GM12878 (cell line): ENCODE measurements at regions not wholly inside any gene's neighbourhood (a gene's known extent, or its start where the extent isn't known, plus 50 kb on each side); places are given as distances from the start of the nearest gene placed in this dataset.

Source experiments
- ATAC-seq: fragments of 200-7000 bp; cut with Tn5 transposase; 3 replicates; pipeline ENCODE4 v1.9.1; 2020; ENCODE audit warnings: mild to moderate bottlenecking, moderate library complexity
- BruUV-seq: library from RNA; stranded (reverse); fragments of 400-500 nt; replicated peaks from 2 replicates; lab custom pipeline; 2021; lab: Mats Ljungman, UMichigan
- CTCF ChIA-PET: fragments of 300-600 bp; sonication (Branson Sonifier 250); formaldehyde crosslinking; extraction: SDS; loops from one replicate; lab custom pipeline; 2021; ENCODE audit warnings: inconsistent platforms; lab: Yijun Ruan, JAX
- POLR2A ChIA-PET: fragments of 350-600 bp; formaldehyde crosslinking; extraction: SDS; loops from one replicate; lab custom pipeline; 2021; ENCODE audit warnings: inconsistent platforms; lab: Charles Lee
- RAD21 ChIA-PET: fragments of 300-600 bp; sonication (Branson Sonifier 250); formaldehyde crosslinking; loops from one replicate; lab custom pipeline; 2023; ENCODE audit warnings: antibody characterized with exemption; ENCODE audit not compliant: unreplicated experiment; lab: Charles Lee
- SMC1A ChIA-PET: fragments of 300-600 bp; sonication (Branson Sonifier 250); formaldehyde crosslinking; loops from one replicate; lab custom pipeline; 2023; ENCODE audit not compliant: unreplicated experiment, uncharacterized antibody; lab: Charles Lee
- DNase-seq: peaks from one replicate; pipeline ENCODE4 v3.0.0-alpha.2; 2011; ENCODE audit warnings: low read depth, low spot score
- FAIRE-seq: peaks from 3 replicates; lab custom pipeline; 2011; peaks lifted over from hg19 to GRCh38; lab: Jason Lieb, UNC
- H2AFZ ChIP-seq: 2 replicates; pipeline ENCODE4 v1.6.0; 2011; ENCODE audit warnings: low read depth, low read length, control low read depth; ENCODE audit not compliant: control insufficient read depth
- H3K27ac ChIP-seq: 2 replicates; pipeline ENCODE4 v1.5.1; 2011; ENCODE audit warnings: control low read depth; ENCODE audit not compliant: control insufficient read depth, insufficient read depth
- H3K27me3 ChIP-seq, 2 experiments: replicated peaks in 1 of 2; 2 replicates each; pipeline versions ENCODE4 v1.6.0 to v1.6.1; 2011; ENCODE audit warnings: low read length in 1 of 2; ENCODE audit not compliant: control insufficient read depth in 2 of 2, insufficient read depth in 2 of 2
- H3K36me3 ChIP-seq, 2 experiments: 2 replicates each; pipeline ENCODE4 v1.5.1; 2011; ENCODE audit warnings: low read length in 1 of 2; ENCODE audit not compliant: control insufficient read depth in 2 of 2, insufficient read depth in 2 of 2
- H3K4me1 ChIP-seq: 2 replicates; pipeline ENCODE4 v1.6.1; 2011; ENCODE audit warnings: mild to moderate bottlenecking, low read length, moderate library complexity, mixed read lengths; ENCODE audit not compliant: control insufficient read depth, insufficient read depth
- H3K4me2 ChIP-seq: 2 replicates; pipeline ENCODE4 v1.6.0; 2011; ENCODE audit warnings: control low read depth; ENCODE audit not compliant: control insufficient read depth, insufficient read depth
- H3K4me3 ChIP-seq: fragments of 200-600 bp; sonication (generic); 2 replicates; pipeline ENCODE4 v1.5.1; 2016
- H3K79me2 ChIP-seq: 2 replicates; pipeline ENCODE4 v1.6.0; 2011; ENCODE audit warnings: low read length; ENCODE audit not compliant: control insufficient read depth, insufficient read depth
- H3K9ac ChIP-seq: 2 replicates; pipeline ENCODE4 v1.8.0; 2011; ENCODE audit warnings: low read length, control low read depth, mixed read lengths; ENCODE audit not compliant: control insufficient read depth, insufficient read depth
- H3K9me3 ChIP-seq: replicated peaks from 3 replicates; pipeline ENCODE4 v1.5.1; 2011; ENCODE audit warnings: mild to moderate bottlenecking, low read length; ENCODE audit not compliant: control insufficient read depth, insufficient read depth
- H4K20me1 ChIP-seq: 2 replicates; pipeline ENCODE4 v1.6.0; 2011; ENCODE audit not compliant: control insufficient read depth, insufficient read depth
- POLR2A ChIP-seq: IDR thresholded peaks from 2 replicates; pipeline ENCODE4 v1.6.1; 2011; ENCODE audit warnings: low read depth, mild to moderate bottlenecking, low read length
- WGBS: methylation state at CpG from one replicate; pipeline ENCODE4 v1.1.6; 2016; ENCODE audit warnings: low lambda C conversion rate; ENCODE audit not compliant: insufficient replicate concordance, insufficient coverage; ENCODE audit errors: missing lambda C conversion rate; 5-methylcytosine and 5-hydroxymethylcytosine counted together
- in situ Hi-C: fragments of 300-500 bp; cut with MboI; formaldehyde crosslinking; loops from 9 replicates; pipeline ENCODE4 v1.14.3; 2018; ENCODE audit warnings: mixed read lengths
- intact Hi-C: fragments of 100-400 bp; cut with micrococcal nuclease; formaldehyde crosslinking; loops from one replicate; pipeline ENCODE4 v1.14.2; 2022; ENCODE audit not compliant: unreplicated experiment
- TF ChIP-seq, protein P1 (sequence below): fragments of 450-650 bp; formaldehyde crosslinking; IDR thresholded peaks from 2 replicates; pipeline ENCODE4 v1.4.0; 2022; ENCODE audit warnings: mild to moderate bottlenecking, moderate library complexity
- TF ChIP-seq, protein P2 (sequence below): IDR thresholded peaks from 2 replicates; pipeline ENCODE4 v1.6.1; 2012; ENCODE audit warnings: improper control_type of control experiment, low read depth, low read length; ENCODE audit not compliant: insufficient replicate concordance
- TF ChIP-seq, protein P3 (sequence below): fragments of 450-650 bp; IDR thresholded peaks from 2 replicates; pipeline ENCODE4 v1.6.1; 2016; ENCODE audit warnings: mild to moderate bottlenecking, moderate library complexity, borderline replicate concordance
- TF ChIP-seq, protein P4 (sequence below): fragments of 450-650 bp; conservative IDR thresholded peaks from 2 replicates; pipeline ENCODE4 v1.6.1; 2017; ENCODE audit warnings: mild to moderate bottlenecking, moderate library complexity

DNA sequence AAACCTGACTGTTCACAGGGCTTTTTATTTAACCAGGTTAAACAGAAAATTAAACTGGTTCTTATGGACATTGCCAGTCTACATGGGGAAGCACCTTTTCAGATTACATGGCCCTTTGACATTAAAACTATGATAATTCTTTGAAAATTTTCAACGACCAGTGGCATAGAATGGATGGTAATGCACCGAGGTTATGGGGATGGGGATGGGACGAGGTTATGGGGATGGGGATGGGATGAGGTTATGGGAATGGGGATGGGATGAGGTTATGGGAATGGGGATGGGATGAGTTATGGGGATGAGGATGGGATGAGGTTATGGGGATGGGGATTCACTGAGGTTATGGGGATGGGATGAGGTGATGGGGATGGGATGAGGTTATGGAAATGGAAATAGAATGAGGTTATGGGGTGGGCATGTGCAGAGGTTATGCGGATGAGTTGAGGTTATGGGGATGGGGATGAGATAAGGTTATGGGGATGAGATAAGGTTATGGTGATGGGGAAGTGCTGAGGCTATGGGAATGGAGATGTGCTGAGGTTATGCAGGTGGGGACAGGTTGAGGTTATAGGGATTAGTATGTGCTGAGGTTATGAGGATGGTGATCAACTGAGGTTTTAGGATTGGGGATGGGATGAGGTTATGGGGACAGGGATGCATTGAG, 541.9 kb downstream of the CDH26 start (continued):
- TF ChIP-seq, protein P1, sequence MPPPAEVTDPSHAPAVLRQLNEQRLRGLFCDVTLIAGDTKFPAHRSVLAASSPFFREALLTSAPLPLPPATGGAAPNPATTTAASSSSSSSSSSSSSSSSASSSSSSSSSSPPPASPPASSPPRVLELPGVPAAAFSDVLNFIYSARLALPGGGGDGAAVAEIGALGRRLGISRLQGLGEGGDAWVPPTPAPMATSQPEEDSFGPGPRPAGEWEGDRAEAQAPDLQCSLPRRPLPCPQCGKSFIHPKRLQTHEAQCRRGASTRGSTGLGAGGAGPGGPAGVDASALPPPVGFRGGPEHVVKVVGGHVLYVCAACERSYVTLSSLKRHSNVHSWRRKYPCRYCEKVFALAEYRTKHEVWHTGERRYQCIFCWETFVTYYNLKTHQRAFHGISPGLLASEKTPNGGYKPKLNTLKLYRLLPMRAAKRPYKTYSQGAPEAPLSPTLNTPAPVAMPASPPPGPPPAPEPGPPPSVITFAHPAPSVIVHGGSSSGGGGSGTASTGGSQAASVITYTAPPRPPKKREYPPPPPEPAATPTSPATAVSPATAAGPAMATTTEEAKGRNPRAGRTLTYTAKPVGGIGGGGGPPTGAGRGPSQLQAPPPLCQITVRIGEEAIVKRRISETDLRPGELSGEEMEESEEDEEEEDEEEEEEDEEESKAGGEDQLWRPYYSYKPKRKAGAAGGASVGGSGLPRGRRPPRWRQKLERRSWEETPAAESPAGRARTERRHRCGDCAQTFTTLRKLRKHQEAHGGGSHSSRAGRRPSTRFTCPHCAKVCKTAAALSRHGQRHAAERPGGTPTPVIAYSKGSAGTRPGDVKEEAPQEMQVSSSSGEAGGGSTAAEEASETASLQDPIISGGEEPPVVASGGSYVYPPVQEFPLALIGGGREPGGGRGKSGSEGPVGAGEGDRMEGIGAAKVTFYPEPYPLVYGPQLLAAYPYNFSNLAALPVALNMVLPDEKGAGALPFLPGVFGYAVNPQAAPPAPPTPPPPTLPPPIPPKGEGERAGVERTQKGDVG (CRISPR knock-in tag), result no peak
- no peak for TF ChIP-seq POLR2A

DNA sequence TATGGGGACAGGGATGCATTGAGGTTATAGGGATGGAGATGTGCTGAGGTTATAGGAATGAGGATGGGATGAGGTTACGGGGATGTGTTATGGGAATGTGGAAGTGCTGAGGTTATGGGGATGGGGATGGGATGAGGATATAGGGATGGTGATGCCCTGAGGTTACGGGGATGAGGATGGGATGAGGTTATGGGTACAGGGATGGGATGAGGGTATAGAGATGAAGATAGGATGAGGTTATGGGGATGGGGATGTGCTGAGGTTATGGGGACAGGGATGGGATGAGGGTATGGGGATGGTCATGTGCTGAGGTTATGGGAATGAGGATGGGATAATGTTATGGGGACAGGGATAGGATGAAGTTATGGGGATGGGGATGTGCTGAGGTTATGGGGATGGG, 542.8 kb downstream of the CDH26 start:
- H3K27me3 ChIP-seq, result no peaks in the 10 kb centered on the region
- TF ChIP-seq, protein P2, sequence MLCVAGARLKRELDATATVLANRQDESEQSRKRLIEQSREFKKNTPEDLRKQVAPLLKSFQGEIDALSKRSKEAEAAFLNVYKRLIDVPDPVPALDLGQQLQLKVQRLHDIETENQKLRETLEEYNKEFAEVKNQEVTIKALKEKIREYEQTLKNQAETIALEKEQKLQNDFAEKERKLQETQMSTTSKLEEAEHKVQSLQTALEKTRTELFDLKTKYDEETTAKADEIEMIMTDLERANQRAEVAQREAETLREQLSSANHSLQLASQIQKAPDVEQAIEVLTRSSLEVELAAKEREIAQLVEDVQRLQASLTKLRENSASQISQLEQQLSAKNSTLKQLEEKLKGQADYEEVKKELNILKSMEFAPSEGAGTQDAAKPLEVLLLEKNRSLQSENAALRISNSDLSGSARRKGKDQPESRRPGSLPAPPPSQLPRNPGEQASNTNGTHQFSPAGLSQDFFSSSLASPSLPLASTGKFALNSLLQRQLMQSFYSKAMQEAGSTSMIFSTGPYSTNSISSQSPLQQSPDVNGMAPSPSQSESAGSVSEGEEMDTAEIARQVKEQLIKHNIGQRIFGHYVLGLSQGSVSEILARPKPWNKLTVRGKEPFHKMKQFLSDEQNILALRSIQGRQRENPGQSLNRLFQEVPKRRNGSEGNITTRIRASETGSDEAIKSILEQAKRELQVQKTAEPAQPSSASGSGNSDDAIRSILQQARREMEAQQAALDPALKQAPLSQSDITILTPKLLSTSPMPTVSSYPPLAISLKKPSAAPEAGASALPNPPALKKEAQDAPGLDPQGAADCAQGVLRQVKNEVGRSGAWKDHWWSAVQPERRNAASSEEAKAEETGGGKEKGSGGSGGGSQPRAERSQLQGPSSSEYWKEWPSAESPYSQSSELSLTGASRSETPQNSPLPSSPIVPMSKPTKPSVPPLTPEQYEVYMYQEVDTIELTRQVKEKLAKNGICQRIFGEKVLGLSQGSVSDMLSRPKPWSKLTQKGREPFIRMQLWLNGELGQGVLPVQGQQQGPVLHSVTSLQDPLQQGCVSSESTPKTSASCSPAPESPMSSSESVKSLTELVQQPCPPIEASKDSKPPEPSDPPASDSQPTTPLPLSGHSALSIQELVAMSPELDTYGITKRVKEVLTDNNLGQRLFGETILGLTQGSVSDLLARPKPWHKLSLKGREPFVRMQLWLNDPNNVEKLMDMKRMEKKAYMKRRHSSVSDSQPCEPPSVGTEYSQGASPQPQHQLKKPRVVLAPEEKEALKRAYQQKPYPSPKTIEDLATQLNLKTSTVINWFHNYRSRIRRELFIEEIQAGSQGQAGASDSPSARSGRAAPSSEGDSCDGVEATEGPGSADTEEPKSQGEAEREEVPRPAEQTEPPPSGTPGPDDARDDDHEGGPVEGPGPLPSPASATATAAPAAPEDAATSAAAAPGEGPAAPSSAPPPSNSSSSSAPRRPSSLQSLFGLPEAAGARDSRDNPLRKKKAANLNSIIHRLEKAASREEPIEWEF, result no peak
- TF ChIP-seq, protein P3, sequence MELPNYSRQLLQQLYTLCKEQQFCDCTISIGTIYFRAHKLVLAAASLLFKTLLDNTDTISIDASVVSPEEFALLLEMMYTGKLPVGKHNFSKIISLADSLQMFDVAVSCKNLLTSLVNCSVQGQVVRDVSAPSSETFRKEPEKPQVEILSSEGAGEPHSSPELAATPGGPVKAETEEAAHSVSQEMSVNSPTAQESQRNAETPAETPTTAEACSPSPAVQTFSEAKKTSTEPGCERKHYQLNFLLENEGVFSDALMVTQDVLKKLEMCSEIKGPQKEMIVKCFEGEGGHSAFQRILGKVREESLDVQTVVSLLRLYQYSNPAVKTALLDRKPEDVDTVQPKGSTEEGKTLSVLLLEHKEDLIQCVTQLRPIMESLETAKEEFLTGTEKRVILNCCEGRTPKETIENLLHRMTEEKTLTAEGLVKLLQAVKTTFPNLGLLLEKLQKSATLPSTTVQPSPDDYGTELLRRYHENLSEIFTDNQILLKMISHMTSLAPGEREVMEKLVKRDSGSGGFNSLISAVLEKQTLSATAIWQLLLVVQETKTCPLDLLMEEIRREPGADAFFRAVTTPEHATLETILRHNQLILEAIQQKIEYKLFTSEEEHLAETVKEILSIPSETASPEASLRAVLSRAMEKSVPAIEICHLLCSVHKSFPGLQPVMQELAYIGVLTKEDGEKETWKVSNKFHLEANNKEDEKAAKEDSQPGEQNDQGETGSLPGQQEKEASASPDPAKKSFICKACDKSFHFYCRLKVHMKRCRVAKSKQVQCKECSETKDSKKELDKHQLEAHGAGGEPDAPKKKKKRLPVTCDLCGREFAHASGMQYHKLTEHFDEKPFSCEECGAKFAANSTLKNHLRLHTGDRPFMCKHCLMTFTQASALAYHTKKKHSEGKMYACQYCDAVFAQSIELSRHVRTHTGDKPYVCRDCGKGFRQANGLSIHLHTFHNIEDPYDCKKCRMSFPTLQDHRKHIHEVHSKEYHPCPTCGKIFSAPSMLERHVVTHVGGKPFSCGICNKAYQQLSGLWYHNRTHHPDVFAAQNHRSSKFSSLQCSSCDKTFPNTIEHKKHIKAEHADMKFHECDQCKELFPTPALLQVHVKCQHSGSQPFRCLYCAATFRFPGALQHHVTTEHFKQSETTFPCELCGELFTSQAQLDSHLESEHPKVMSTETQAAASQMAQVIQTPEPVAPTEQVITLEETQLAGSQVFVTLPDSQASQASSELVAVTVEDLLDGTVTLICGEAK, result no peak
- TF ChIP-seq, protein P4, sequence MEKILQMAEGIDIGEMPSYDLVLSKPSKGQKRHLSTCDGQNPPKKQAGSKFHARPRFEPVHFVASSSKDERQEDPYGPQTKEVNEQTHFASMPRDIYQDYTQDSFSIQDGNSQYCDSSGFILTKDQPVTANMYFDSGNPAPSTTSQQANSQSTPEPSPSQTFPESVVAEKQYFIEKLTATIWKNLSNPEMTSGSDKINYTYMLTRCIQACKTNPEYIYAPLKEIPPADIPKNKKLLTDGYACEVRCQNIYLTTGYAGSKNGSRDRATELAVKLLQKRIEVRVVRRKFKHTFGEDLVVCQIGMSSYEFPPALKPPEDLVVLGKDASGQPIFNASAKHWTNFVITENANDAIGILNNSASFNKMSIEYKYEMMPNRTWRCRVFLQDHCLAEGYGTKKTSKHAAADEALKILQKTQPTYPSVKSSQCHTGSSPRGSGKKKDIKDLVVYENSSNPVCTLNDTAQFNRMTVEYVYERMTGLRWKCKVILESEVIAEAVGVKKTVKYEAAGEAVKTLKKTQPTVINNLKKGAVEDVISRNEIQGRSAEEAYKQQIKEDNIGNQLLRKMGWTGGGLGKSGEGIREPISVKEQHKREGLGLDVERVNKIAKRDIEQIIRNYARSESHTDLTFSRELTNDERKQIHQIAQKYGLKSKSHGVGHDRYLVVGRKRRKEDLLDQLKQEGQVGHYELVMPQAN, result no peak

More for the DNA sequence above, 542.8 kb downstream of the CDH26 start:
- WGBS, result 33% methylated on average over 2 of the region's 2 CpGs
- ChIA-PET SMC1A (no interaction called here), RAD21 (no interaction called here), POLR2A (no interaction called here), CTCF (no interaction called here)
- Histone ChIP-seq H3K4me2 (no peak overlapping the region), H3K36me3 (no peaks in the 10 kb centered on the region), H3K9ac (no peak overlapping the region), H3K79me2 (no peaks in the 10 kb centered on the region), H3K9me3 (no peaks in the 10 kb centered on the region), H3K27ac (no peak overlapping the region), H4K20me1 (no peaks in the 10 kb centered on the region), H2AFZ (no peak overlapping the region), H3K4me1 (no peaks in the 10 kb centered on the region), H3K4me3 (no peak overlapping the region)
- in situ Hi-C loops, result no loop called here
- BruUV-seq, result no TSS peak
- intact Hi-C loops, result no loop called here
- no peak for FAIRE-seq
- no peak for DNase-seq
- ATAC-seq, result no peak
